ENCODE measurements at regions not wholly inside any gene's neighbourhood (a gene's known extent, or its start where the extent isn't known, plus 50 kb on each side); places are given as distances from the start of the nearest gene placed in this dataset.

GRCh38 chr5:152274224-152274623 is 130.9 kb downstream of the NMUR2 start:
- no peak for TF ChIP-seq MAX (IDR thresholded peaks at IDR 0.05; ENCODE audit: low read depth, low read length)
- no peak for DNase-seq (ENCODE audit: low read depth)
- H3K4me3 ChIP-seq (ENCODE audit: low read depth, low read length) = no peak overlapping the region

- TF ChIP-seq MYC (IDR thresholded peaks at IDR 0.05; ENCODE audit: low read depth, low read length) (no peak), CTCF (IDR thresholded peaks at IDR 0.05; ENCODE audit: low read depth, low read length) (peak; percentile 9)
- no peak overlapping the region for H3K4me3 ChIP-seq (ENCODE audit: low read depth, low read length)
- DNase-seq (ENCODE audit: low read depth) = peak; percentile 52
Observed at GRCh38 chr5:152271420-152271819, 133.7 kb downstream of the NMUR2 start.

GRCh38 chr5:152270096-152270495 is 135.0 kb downstream of the NMUR2 start:
- DNase-seq (ENCODE audit: low read depth) = no peak
- TF ChIP-seq MAX (IDR thresholded peaks at IDR 0.05; ENCODE audit: low read depth, low read length) (no peak), POLR2A (IDR thresholded peaks at IDR 0.05; ENCODE audit: extremely low read depth, insufficient read length) (no peak), CTCF (IDR thresholded peaks at IDR 0.05; ENCODE audit: low read depth, low read length) (no peak), MYC (IDR thresholded peaks at IDR 0.05; ENCODE audit: low read depth, low read length) (no peak)
- no peak overlapping the region for H3K4me3 ChIP-seq (ENCODE audit: low read depth, low read length)

- no peak for DNase-seq (ENCODE audit: low read depth)
- TF ChIP-seq MYC (IDR thresholded peaks at IDR 0.05; ENCODE audit: low read depth, low read length) = no peak
- TF ChIP-seq POLR2A (IDR thresholded peaks at IDR 0.05; ENCODE audit: extremely low read depth, insufficient read length) = no peak
- no peak for TF ChIP-seq MAX (IDR thresholded peaks at IDR 0.05; ENCODE audit: low read depth, low read length)
- no peak for TF ChIP-seq CTCF (IDR thresholded peaks at IDR 0.05; ENCODE audit: low read depth, low read length)
- no peak overlapping the region for H3K4me3 ChIP-seq (ENCODE audit: low read depth, low read length)
Observed at GRCh38 chr5:152269533-152269932, 135.5 kb downstream of the NMUR2 start.

GRCh38 chr5:152264645-152265254 is 140.3 kb downstream of the NMUR2 start:
- no peak for DNase-seq (ENCODE audit: low read depth)
- TF ChIP-seq MYC (IDR thresholded peaks at IDR 0.05; ENCODE audit: low read depth, low read length) = no peak
- TF ChIP-seq POLR2A (IDR thresholded peaks at IDR 0.05; ENCODE audit: extremely low read depth, insufficient read length) = no peak
- TF ChIP-seq CTCF (IDR thresholded peaks at IDR 0.05; ENCODE audit: low read depth, low read length) = no peak
- H3K4me3 ChIP-seq (ENCODE audit: low read depth, low read length) = no peak overlapping the region

GRCh38 chr5:152262667-152263066 is 142.4 kb downstream of the NMUR2 start:
- TF ChIP-seq CTCF (IDR thresholded peaks at IDR 0.05; ENCODE audit: low read depth, low read length) (no peak), POLR2A (IDR thresholded peaks at IDR 0.05; ENCODE audit: extremely low read depth, insufficient read length) (no peak), MAX (IDR thresholded peaks at IDR 0.05; ENCODE audit: low read depth, low read length) (no peak), MYC (IDR thresholded peaks at IDR 0.05; ENCODE audit: low read depth, low read length) (no peak)
- DNase-seq (ENCODE audit: low read depth) = no peak
- H3K4me3 ChIP-seq (ENCODE audit: low read depth, low read length) = no peak overlapping the region

Data from NB4 (cell line).